Panc1 (cell line): ENCODE measurements at regions not wholly inside any gene's neighbourhood (a gene's known extent, or its start where the extent isn't known, plus 50 kb on each side); places are given as distances from the start of the nearest gene placed in this dataset.

Source experiments
- CTCF ChIP-seq: fragments of 450-650 bp; IDR thresholded peaks from 2 replicates; pipeline ENCODE4 v1.5.1; 2017; ENCODE audit warnings: mild to moderate bottlenecking
- POLR2AphosphoS5 ChIP-seq: IDR thresholded peaks from 2 replicates; pipeline ENCODE4 v1.6.1; 2012; ENCODE audit warnings: mild to moderate bottlenecking, low read depth, low read length, moderate library complexity
- REST ChIP-seq, 2 experiments: IDR thresholded peaks; 2 replicates each; pipeline ENCODE4 v1.6.1; 2011 to 2012; ENCODE audit warnings: low read depth in 2 of 2, control low read depth in 1 of 2, low read length in 1 of 2, mild to moderate bottlenecking in 1 of 2, moderate library complexity in 1 of 2; ENCODE audit not compliant: insufficient read depth in 1 of 2
- SIN3A ChIP-seq: IDR thresholded peaks from 2 replicates; pipeline ENCODE4 v1.6.1; 2012; ENCODE audit warnings: low read depth, mild to moderate bottlenecking, low read length, moderate library complexity, borderline replicate concordance; ENCODE audit not compliant: insufficient read depth
- TCF7L2 ChIP-seq: IDR thresholded peaks from 2 replicates; pipeline ENCODE4 v1.6.1; 2011; ENCODE audit warnings: mild to moderate bottlenecking, low read depth, low read length, inconsistent platforms

- no peak for TF ChIP-seq POLR2AphosphoS5
- TF ChIP-seq TCF7L2, result no peak
- TF ChIP-seq CTCF, result no peak
- TF ChIP-seq REST (IDR thresholded peaks at IDR 0.05; ENCODE audit: insufficient read depth in 1 of 2, low read depth in 2 of 2, low read length in 1 of 2), result no peak
- TF ChIP-seq SIN3A, result no peak
Observed at GRCh38 chr6:6994796-6995195, 113.0 kb upstream of the RREB1 start.
